Jurkat, Clone E6-1 (cell line): ENCODE measurements at regions not wholly inside any gene's neighbourhood (a gene's known extent, or its start where the extent isn't known, plus 50 kb on each side); places are given as distances from the start of the nearest gene placed in this dataset.

Source experiments
- DNase-seq: peaks from one replicate; pipeline ENCODE4 v3.0.0-alpha.2; 2011; ENCODE audit warnings: low read depth, low spot score
- H3K4me3 ChIP-seq: 2 replicates; pipeline ENCODE4 v1.5.1; 2011; ENCODE audit warnings: mild to moderate bottlenecking, low read length, control low read depth, moderate library complexity

- H3K4me3 ChIP-seq = no peak overlapping the region
- no peak for DNase-seq
Measured at GRCh38 chr2:59658906-59659635, 894.4 kb downstream of the BCL11A start.

DNA sequence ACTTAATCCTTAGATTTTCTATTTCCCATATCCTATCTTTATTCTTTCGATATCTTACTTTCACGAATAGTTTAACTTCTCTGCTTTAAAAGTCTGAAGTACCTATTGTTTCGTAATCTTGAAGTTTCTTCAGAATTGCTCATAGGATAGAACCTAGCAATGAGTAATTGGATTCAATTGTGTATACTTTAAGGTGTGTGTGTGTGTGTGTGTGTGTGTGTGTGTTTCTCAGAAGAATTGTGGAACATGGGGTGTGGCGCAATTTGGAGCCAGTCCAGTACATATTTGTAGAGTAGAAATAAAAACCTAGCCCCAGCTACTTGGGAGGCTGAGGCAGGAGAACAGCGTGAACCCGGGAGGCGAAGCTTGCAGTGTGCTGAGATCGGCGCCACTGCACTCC is 897.6 kb downstream of the BCL11A start:
- no peak overlapping the region for H3K4me3 ChIP-seq
- DNase-seq = no peak

- no peak for DNase-seq
- H3K4me3 ChIP-seq = no peak overlapping the region
Measured at GRCh38 chr2:59654710-59655109, 898.7 kb downstream of the BCL11A start.

GRCh38 chr2:59653164-59653563 is 900.3 kb downstream of the BCL11A start:
- H3K4me3 ChIP-seq = no peak overlapping the region
- DNase-seq = no peak

DNA sequence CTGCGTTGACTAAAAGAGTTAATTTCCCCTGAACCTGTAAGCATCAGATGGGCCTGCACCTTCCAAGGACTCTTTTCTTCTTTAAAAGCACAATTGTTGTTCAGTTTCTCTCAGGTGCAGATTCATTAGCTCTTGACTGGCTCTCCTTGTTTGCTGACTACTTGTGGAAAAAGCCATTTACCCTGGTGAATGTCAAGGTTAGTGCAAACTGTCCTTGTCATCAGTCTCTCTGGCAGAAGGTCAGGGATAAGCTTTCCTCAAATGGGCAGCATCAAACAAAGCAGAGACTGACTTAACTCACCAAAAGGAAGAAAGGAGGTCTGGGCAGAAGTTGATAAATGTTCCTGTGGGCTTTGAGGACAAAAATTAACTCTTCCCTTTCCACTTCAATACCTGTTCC is 922.7 kb downstream of the BCL11A start:
- H3K4me3 ChIP-seq = no peak overlapping the region
- DNase-seq = no peak

GRCh38 chr2:59627599-59627998 is 925.9 kb downstream of the BCL11A start:
- H3K4me3 ChIP-seq = no peak overlapping the region
- DNase-seq = no peak

DNA sequence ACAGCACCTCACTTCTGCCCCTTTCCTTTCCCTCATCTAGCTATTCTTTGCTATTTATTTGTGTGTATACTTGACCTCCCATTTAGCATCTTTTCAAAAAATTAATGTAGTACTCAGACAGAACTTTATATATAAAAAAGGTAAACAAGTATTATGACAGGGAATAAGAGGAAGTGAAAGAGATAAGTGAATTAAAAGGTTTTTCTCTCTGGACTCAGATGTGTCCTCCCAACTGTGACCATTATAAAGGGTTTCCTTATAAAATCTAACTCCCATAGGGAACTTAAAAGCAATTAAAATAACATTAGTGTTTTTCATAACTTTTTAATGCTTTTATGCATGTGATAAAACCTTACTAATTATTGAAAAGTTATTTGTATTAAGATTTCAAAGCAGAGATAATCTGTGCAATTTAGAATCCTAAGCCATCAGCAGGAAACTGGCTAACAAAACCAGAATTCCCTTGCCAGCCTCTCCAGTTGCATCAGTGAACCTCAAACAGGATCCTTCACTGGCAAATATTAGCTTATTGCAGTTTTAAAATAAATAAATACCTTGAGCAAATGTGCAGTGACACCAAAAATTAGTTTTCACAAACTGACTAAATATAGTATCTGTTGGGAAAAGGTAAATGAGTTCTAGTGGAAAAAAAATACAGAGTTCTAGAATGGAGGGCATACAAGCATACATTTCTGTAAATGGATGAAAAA is 930.7 kb downstream of the BCL11A start:
- DNase-seq = no peak
- H3K4me3 ChIP-seq = no peak overlapping the region

DNA sequence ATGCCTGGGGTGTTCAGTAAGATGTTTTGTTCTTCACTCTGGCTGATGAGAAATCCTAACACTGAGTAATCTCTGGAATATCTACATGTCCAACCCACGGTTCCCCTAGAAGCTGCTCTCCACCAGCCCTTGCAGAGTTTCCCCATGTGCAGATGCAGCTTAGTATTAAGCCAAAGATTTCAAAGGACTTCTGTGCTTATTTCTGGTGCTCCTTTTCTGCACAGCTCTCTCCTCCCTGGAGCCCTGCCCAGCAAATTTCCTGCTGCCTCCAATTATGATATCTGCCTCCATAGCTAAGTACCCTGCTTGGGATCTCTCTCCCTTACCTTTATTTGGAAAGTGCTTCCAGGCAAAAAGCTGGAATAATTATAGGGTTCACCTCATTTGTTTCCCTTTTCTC is 949.3 kb downstream of the BCL11A start:
- no peak for DNase-seq
- H3K4me3 ChIP-seq = no peak overlapping the region

GRCh38 chr2:59594671-59595222 is 958.7 kb downstream of the BCL11A start:
- no peak overlapping the region for H3K4me3 ChIP-seq
- peak; percentile 10 for DNase-seq

DNA sequence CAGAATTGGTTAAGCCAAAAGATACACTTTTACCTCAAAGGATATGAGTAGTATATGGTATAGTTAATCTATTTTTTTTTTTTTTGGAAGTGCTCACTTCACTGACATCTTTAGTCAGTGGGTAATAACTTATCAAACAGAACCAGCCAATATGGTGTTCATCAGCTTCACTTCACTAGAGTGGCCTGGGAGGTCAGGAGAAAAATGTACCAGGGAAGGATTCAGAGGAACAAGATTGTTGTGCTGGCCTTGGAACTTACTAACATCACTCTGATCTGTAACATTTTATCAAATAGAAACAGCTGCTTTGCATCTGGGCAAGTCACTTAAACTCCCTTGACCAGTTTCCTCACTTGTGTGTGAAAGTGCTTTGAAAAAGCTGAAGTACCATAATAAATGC is 962.7 kb downstream of the BCL11A start:
- H3K4me3 ChIP-seq = no peak overlapping the region
- no peak for DNase-seq

DNA sequence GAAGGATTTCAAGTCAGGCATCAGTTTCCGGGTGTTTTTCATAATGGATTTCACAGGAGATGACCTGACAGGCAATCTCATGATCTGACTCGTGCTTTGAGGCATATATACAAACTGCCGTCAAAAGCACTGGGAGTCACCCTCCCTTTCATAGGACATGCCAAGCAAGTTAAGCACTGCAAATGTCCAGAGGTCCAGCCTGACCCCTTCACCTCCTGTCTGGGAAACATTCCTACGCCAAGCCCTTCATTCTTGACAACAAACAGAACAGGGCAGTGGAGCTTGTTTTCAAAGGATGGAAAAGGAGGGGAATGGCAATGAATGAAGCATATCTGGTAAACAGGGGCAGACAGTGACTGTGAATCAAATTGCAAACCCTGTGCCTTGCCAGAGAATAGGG is 963.6 kb downstream of the BCL11A start:
- no peak for DNase-seq
- no peak overlapping the region for H3K4me3 ChIP-seq

- no peak for DNase-seq
- no peak overlapping the region for H3K4me3 ChIP-seq
Measured at GRCh38 chr2:59588286-59588685, 965.2 kb downstream of the BCL11A start.

DNA sequence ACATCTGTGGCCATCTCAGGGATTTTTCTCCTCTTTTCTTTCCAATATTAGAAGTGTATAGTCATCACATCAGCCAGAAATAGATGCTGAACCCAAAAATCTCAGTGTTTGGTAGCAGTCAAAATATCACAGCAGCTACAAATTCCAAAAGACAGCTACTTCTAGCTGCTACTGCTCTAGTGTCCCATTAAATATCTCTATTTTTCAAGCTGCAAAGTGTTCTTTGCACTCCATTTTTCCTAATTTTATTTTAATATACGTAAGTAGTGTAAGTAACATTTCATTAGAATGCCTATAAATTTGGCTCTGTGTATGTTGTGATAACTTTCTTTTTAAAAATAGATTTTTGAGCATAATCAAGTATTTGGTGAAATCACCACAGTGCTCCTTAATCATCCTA is 967.3 kb downstream of the BCL11A start:
- H3K4me3 ChIP-seq = no peak overlapping the region
- DNase-seq = no peak

DNA sequence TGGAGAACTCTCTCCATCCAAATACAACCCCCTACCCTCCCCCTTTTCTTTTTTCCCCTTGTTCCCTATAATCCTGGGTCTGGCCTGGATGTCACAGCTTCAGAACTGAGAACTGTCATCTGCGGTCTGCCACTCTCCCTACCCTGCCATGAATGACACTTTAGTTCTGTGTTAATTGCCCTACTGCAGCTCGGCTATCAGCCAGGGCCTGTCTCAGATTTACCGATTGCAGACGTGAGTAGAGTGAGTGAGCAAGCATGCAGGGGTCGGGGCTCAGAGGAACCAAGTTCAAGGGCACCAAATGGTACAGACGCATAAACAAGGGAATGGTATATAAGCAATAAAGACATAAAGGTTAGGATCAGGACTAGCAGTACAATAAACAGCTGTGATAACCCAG is 967.8 kb downstream of the BCL11A start:
- DNase-seq = no peak
- no peak overlapping the region for H3K4me3 ChIP-seq

- peak; percentile 63 for DNase-seq
- H3K4me3 ChIP-seq = no peak overlapping the region
Measured at GRCh38 chr2:59584958-59585357, 968.5 kb downstream of the BCL11A start.

DNA sequence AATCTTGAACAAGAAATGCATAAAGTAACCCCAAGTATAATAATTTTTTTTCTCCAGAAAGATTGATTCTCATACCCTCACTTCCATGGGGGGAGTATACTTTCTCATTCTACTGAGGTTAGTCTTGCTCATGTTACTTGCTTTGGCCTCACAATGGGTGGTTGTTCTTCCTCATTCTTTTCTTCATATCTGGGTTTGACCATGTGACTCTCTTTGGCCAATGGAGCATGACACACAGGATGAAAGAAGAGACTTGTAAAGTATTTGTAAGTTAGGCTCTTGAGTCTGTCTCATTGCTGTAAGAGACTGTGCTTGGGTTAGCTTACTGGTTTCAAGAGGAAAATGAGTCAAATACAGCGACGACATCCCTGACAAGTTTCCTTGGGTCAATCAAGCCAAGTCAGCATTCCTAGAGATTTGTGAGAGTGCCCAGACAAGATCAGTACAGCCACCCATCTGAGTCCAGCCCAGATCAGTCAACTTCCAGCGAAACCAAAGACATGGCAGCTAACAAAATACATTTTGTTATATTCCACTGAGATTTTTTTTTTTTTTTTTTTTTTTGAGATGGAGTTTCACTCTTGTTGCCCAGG is 970.2 kb downstream of the BCL11A start:
- no peak overlapping the region for H3K4me3 ChIP-seq
- DNase-seq = no peak

DNA sequence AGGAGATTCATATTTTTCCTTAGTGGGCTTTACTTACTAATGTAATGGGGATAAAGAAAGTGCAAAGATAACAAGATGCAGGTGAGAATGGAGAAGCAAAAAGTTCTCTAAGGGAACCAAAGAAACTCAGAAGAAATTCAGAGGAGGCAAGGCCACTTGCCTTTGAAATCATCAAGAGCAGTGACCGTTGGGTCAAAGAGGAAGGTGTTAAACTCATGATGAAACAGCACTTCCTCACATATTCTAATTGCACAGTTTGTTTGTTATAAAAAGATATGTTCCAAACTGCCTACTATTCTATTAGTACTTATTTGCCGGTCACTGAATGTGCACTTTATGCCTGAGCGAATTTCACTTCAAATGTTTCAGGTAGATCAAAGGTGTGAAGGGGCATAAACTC is 975.1 kb downstream of the BCL11A start:
- H3K4me3 ChIP-seq = no peak overlapping the region
- no peak for DNase-seq

GRCh38 chr2:59575191-59575590 is 978.3 kb downstream of the BCL11A start:
- H3K4me3 ChIP-seq = no peak overlapping the region
- DNase-seq = no peak

GRCh38 chr2:59572227-59572626 is 981.2 kb downstream of the BCL11A start:
- DNase-seq = no peak
- no peak overlapping the region for H3K4me3 ChIP-seq

DNA sequence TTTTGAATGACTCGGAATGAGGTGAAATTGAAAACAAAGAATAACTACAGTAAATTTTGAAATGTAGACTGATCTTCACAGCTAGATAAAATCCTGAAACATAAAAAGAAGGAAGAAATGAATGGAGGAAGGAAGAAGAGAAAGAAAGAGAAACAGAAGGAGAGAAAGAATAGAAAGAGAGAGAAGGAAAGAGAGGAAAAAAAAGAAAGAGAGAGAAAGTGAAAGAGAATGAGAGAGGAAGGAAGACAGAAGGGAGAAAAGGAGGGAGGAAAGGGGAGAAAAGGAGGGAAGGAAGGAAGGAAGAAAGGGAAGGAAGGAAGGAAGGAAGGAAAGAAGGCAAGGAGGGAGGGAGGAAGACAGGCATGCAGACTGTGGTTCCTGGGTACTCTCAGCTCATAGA is 982.6 kb downstream of the BCL11A start:
- DNase-seq = no peak

More for the DNA sequence above, 982.6 kb downstream of the BCL11A start:
- no peak overlapping the region for H3K4me3 ChIP-seq
